GM12872 (cell line): ENCODE measurements at regions not wholly inside any gene's neighbourhood (a gene's known extent, or its start where the extent isn't known, plus 50 kb on each side); places are given as distances from the start of the nearest gene placed in this dataset.
A peak's percentile ranks its signal among the peaks of the same experiment; 100 is the strongest.

ENCODE experiments used
- TF ChIP-seq, protein P1 (sequence below): IDR thresholded peaks from 3 replicates; pipeline ENCODE4 v1.5.1; 2011; ENCODE audit warnings: low read depth, mild to moderate bottlenecking, low read length, moderate library complexity; ENCODE audit not compliant: insufficient read depth

DNA sequence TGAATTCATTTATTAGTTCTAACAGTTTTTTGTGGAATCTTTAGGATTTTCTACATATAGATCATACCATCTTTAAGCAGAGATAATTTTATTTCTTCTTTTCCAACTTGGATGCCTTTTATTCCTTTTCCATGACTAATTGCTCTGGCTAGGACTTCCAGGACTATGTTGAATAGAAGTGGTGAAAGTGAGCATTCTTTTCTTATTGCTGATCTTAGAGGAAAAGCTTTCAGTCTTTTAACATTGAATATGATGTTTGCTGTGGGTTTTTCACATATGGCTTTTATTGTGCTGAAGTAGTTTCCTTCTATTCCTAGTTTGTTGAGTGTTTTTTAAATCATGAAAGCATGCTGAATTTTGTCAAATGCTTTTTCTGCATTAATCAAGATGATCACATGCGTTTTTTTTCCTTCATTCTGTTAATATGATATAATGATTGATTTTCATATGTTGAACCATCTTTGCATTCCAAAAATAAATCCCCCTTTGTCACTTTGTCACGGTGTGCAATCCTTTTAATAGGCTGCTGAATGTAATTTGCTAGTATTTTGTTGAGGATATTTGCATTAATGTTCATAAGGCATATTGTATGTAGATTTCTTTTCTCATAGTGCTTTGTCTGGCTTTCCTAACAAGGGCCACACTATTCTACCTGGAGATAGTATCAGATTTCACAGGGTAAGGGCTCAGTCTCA lies 92.9 kb downstream of the ZNF467 start:
- TF ChIP-seq, protein P1, sequence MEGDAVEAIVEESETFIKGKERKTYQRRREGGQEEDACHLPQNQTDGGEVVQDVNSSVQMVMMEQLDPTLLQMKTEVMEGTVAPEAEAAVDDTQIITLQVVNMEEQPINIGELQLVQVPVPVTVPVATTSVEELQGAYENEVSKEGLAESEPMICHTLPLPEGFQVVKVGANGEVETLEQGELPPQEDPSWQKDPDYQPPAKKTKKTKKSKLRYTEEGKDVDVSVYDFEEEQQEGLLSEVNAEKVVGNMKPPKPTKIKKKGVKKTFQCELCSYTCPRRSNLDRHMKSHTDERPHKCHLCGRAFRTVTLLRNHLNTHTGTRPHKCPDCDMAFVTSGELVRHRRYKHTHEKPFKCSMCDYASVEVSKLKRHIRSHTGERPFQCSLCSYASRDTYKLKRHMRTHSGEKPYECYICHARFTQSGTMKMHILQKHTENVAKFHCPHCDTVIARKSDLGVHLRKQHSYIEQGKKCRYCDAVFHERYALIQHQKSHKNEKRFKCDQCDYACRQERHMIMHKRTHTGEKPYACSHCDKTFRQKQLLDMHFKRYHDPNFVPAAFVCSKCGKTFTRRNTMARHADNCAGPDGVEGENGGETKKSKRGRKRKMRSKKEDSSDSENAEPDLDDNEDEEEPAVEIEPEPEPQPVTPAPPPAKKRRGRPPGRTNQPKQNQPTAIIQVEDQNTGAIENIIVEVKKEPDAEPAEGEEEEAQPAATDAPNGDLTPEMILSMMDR: no peak

DNA sequence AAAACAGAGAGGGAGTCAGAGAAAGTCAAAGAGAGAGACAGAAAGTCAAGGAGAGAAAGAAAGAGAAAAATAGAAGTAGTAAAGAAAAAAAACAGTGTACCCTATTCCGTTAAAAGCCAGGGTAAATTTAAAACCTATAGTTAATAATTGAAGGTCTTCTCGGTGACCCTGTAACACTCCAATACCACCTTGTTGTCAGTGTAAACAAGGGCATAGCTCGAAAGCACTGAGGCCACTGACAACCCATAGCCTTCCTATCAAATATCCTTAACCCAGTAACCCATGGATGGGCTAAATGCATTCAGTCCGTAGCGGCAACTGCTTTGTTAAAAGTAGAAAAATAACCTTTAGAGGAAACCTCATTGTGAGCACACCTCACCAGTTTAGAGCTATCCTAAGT lies 100.4 kb downstream of the ZNF467 start:
- TF ChIP-seq, protein P1: no peak

DNA sequence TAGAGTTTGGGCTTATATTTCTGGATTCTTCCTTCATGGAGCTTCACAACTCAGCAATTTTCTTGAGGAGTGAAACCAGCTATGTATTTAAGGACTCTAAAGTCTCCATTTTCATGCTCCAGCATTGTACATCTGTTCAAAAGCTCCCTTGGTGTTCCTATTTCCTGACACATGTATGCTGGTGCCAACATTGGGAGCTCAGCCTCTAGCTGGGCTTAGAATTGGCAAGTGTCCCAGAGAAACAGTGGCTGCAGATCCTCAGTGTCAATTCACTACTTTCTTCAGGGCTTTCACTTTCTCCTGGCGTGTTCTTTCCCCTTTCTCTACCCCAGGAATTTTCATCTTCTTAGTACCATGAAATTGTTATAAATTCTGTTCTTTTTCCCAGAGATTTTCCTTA lies 103.1 kb downstream of the ZNF467 start:
- TF ChIP-seq, protein P1: no peak

DNA sequence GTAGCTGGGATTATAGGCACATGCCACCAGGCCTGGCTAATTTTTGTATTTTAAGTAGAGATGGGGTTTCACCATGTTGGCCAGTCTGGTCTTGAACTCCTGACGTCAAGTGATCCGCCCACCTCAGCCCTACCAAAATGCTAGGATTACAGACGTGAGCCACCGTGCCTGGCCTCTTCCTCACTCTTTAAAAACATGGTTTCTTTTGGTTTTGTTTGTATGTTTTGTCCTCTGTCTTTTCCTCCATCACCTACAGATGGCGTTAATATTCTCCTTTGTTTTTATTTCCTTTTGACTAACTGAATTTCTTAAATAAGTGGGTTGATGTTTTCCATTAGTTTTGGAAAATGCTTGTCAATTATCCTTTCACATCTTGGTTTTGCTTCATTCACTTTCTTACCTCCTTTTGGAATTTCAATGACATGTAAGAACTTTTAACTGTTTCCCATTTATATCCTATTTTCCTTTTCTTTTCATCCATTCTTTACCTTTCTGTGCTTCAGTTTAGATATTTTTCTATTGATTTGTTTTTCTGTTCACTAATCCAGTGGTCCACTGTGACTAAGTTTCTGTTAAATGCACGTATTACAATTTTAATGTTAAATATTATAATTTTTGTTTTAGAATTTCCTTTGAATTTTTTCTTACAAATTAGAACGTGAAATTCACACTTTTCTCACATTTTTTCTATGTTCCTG lies 104.1 kb downstream of the ZNF467 start:
- TF ChIP-seq, protein P1: peak; percentile 45; the same call in 2 of the 3 replicates

DNA sequence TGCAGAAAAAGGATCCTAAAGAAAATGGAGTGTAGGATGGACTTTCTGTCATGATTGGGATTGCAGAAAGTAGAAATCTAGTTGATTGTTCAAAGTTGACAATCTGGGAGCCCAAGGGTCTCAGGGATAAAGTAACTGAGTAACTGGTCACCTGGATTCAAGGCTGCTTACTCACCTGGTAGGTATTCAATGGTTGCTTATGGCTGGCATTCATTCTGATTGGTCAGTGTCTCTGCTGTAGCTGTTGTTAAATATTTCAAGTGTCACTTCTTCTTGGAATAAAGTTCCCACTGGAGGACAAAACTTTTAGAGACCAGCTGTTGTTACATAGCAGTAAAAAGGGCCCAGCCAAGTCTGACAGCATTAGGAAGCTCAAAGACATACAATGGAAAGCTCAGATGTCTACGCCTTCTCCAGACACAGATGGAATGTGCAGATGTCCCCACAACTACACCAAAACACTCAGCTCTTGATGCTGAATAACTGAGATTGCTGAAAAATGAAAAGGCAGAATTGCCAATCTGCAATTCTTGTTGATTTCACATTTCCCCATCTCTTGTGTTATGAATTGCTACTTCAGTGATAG lies 106.9 kb downstream of the ZNF467 start:
- TF ChIP-seq, protein P1: no peak

DNA sequence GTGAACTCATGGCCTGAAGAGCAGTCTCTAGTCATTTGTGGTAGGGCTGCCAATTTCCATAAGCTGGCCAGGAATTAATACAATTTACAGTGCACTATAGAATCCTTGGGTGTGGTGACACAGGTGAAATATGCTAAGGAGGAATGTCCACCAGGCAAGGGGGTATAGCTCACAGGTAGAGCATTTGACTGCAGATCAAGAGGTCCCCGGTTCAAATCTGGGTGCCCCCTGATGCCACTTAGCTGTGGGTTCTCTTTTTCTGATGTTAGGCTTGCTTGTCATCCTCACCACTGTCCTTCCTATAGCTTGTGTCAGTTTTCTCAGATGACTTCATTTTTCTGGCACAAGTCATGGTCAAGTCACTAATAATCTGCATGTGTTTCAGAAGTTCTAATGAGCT lies 108.7 kb downstream of the ZNF467 start:
- TF ChIP-seq, protein P1: no peak

DNA sequence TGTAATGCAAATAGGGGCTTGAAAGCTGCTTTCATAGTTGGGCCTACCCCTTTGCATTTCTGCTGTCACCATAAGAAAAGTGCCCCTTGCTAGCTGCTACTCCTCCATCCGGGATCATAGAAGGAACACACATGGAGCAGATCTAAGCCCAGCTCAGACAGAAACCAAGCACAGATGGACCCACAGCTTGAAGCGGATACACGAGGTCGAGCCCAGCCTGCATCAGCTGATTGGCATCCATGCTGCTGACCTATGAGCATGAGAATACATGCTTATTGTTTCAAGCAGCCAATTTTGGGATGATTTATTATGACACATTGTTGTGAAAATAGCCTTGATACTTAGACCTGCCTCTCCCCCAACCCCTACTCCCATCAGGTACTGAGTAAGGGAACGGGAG lies 109.2 kb downstream of the ZNF467 start:
- TF ChIP-seq, protein P1: no peak
